ENCODE measurements at regions not wholly inside any gene's neighbourhood (a gene's known extent, or its start where the extent isn't known, plus 50 kb on each side); places are given as distances from the start of the nearest gene placed in this dataset.
A peak's percentile ranks its signal among the peaks of the same experiment; 100 is the strongest.

DNA sequence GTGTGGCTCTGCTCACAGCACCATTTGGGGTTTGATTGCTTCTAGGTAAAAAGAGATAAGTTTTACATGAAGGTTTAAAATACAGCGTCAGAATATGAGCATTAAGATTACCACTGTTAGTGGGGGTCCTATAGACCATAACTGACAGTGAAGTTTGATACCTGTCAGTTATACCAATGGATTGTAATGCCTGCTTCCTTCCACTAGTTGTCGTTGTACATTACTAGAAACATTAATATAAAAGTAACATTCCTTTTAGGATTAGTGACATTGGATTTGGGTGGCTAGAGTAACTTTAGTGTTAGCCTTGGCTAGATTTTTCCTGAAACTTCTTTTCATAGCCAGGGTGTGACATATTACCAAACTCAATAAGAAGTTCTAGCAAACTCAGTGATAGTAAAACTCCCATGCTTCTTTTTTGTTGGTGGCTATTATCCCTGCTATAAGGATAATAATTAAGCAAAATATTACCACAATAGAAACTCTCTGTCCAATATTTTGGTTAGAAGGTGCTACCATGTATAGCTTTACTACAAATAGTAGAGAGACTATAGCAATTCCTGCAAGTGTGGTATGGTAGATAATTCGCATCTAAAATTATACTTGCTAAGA is 57.1 kb downstream of the FAM181B start:
- TF ChIP-seq, protein P1, sequence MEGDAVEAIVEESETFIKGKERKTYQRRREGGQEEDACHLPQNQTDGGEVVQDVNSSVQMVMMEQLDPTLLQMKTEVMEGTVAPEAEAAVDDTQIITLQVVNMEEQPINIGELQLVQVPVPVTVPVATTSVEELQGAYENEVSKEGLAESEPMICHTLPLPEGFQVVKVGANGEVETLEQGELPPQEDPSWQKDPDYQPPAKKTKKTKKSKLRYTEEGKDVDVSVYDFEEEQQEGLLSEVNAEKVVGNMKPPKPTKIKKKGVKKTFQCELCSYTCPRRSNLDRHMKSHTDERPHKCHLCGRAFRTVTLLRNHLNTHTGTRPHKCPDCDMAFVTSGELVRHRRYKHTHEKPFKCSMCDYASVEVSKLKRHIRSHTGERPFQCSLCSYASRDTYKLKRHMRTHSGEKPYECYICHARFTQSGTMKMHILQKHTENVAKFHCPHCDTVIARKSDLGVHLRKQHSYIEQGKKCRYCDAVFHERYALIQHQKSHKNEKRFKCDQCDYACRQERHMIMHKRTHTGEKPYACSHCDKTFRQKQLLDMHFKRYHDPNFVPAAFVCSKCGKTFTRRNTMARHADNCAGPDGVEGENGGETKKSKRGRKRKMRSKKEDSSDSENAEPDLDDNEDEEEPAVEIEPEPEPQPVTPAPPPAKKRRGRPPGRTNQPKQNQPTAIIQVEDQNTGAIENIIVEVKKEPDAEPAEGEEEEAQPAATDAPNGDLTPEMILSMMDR (conservative IDR thresholded peaks at IDR 0.05), result peak; percentile 69
- H3K36me3 ChIP-seq (ENCODE audit: control insufficient read depth, insufficient read depth, low read length), result no peaks in the 10 kb centered on the region
- H3K9me3 ChIP-seq (ENCODE audit: control insufficient read depth, low read length), result peaks cover 26% of the 10 kb centered on the region
- H3K27ac ChIP-seq (ENCODE audit: low read depth, low read length), result no peak overlapping the region
- H3K4me3 ChIP-seq (ENCODE audit: low read length), result no peak overlapping the region
- Mint-ChIP-seq H3K27ac (no peak overlapping the region), H3K36me3 (ENCODE audit: low read depth) (no peaks in the 10 kb centered on the region), H3K4me1 (no peaks in the 10 kb centered on the region), H3K27me3 (ENCODE audit: insufficient read depth) (no peaks in the 10 kb centered on the region), H3K4me3 (no peak overlapping the region), H3K9me3 (peaks cover 17% of the 10 kb centered on the region)
- DNase-seq, result no peak
- no peak overlapping the region for H3K9ac ChIP-seq (ENCODE audit: extremely low read depth, low read length, poor library complexity, severe bottlenecking)
- no peaks in the 10 kb centered on the region for H3K4me1 ChIP-seq (ENCODE audit: control insufficient read depth, insufficient read depth, low read length)
- no peaks in the 10 kb centered on the region for H3K27me3 ChIP-seq (ENCODE audit: control insufficient read depth, insufficient read depth, low read length, poor library complexity, severe bottlenecking)
- 82 to 88% methylated on average over 1 to 2 of the region's 3 CpGs for WGBS, 2 experiments (ENCODE audit: insufficient coverage in 1 of 2, insufficient read length in 1 of 2)

DNA sequence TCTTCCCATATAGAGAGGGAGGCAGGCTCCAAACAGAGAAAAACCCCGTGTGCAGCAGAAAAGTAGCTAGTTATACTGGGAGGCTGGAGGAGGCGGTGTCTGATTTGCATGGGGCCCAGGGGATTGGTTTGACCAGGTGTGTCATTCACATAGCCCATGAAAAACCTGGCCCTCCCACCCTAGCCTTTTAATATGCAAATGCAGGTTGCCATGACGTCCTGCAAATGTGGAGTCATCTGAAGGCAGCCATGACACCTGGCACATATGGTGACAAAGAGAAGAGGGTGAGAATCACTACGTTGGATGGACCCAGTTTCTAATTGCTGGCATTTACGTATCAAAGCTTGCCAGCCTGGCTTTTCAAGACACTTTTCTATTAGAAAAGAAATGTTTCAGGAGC is 57.8 kb downstream of the FAM181B start:
- 76 to 80% methylated on average over 4 to 5 of the region's 5 CpGs for WGBS, 2 experiments (ENCODE audit: insufficient coverage in 1 of 2, insufficient read length in 1 of 2)
- Mint-ChIP-seq H3K27me3 (ENCODE audit: insufficient read depth) (no peaks in the 10 kb centered on the region), H3K4me1 (no peaks in the 10 kb centered on the region), H3K4me3 (no peak overlapping the region), H3K9me3 (peaks cover 9% of the 10 kb centered on the region), H3K36me3 (ENCODE audit: low read depth) (no peaks in the 10 kb centered on the region), H3K27ac (no peak overlapping the region)
- no peaks in the 10 kb centered on the region for H3K36me3 ChIP-seq (ENCODE audit: control insufficient read depth, insufficient read depth, low read length)
- no peaks in the 10 kb centered on the region for H3K4me1 ChIP-seq (ENCODE audit: control insufficient read depth, insufficient read depth, low read length)
- H3K9me3 ChIP-seq (ENCODE audit: control insufficient read depth, low read length), result peaks cover 18% of the 10 kb centered on the region
- H3K9ac ChIP-seq (ENCODE audit: extremely low read depth, low read length, poor library complexity, severe bottlenecking), result no peak overlapping the region
- TF ChIP-seq, protein P1 (conservative IDR thresholded peaks at IDR 0.05), result no peak
- peak; percentile 79 for DNase-seq
- no peaks in the 10 kb centered on the region for H3K27me3 ChIP-seq (ENCODE audit: control insufficient read depth, insufficient read depth, low read length, poor library complexity, severe bottlenecking)
- H3K27ac ChIP-seq (ENCODE audit: low read depth, low read length), result no peak overlapping the region
- H3K4me3 ChIP-seq (ENCODE audit: low read length), result no peak overlapping the region

DNA sequence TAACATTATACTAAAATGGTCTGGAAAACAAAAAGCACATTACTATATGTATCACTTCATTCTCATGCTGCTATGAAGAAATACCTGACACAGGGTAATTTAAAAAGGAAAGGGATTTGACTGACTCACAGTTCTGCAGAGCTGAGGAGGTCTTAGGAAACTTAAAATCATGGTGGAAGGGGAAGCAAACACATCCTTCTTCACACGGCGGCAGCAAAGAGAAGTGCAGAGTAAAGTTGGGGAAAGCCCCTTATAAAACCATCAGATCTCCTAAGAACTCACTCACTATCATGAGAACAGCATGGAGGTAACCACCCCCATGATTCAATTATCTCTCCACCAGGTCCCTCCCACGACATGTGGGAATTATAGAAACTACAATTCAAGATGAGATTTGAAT is 60.0 kb downstream of the FAM181B start:
- Histone ChIP-seq H3K4me3 (ENCODE audit: low read length) (no peak overlapping the region), H3K9ac (ENCODE audit: extremely low read depth, low read length, poor library complexity, severe bottlenecking) (no peak overlapping the region), H3K4me1 (ENCODE audit: control insufficient read depth, insufficient read depth, low read length) (no peaks in the 10 kb centered on the region), H3K27ac (ENCODE audit: low read depth, low read length) (no peak overlapping the region), H3K27me3 (ENCODE audit: control insufficient read depth, insufficient read depth, low read length, poor library complexity, severe bottlenecking) (no peaks in the 10 kb centered on the region), H3K36me3 (ENCODE audit: control insufficient read depth, insufficient read depth, low read length) (no peaks in the 10 kb centered on the region), H3K9me3 (ENCODE audit: control insufficient read depth, low read length) (no peaks in the 10 kb centered on the region)
- Mint-ChIP-seq H3K9me3 (no peaks in the 10 kb centered on the region), H3K36me3 (ENCODE audit: low read depth) (no peaks in the 10 kb centered on the region), H3K27ac (no peak overlapping the region), H3K4me3 (no peak overlapping the region), H3K27me3 (ENCODE audit: insufficient read depth) (no peaks in the 10 kb centered on the region), H3K4me1 (no peaks in the 10 kb centered on the region)
- no peak for DNase-seq
- WGBS, 2 experiments (ENCODE audit: insufficient coverage in 1 of 2, insufficient read length in 1 of 2), result 73 to 83% methylated on average over 1 to 3 of the region's 3 CpGs
- TF ChIP-seq, protein P1 (conservative IDR thresholded peaks at IDR 0.05), result no peak

Data from endodermal cell (in vitro differentiated cells).